ENCODE measurements at regions not wholly inside any gene's neighbourhood (a gene's known extent, or its start where the extent isn't known, plus 50 kb on each side); places are given as distances from the start of the nearest gene placed in this dataset.
A peak's percentile ranks its signal among the peaks of the same experiment; 100 is the strongest.
"Not testable (repeated sequence)": the region's sequence is repeated elsewhere in the genome, so short reads cannot be mapped to it uniquely, and the experiment has no call there.

DNA sequence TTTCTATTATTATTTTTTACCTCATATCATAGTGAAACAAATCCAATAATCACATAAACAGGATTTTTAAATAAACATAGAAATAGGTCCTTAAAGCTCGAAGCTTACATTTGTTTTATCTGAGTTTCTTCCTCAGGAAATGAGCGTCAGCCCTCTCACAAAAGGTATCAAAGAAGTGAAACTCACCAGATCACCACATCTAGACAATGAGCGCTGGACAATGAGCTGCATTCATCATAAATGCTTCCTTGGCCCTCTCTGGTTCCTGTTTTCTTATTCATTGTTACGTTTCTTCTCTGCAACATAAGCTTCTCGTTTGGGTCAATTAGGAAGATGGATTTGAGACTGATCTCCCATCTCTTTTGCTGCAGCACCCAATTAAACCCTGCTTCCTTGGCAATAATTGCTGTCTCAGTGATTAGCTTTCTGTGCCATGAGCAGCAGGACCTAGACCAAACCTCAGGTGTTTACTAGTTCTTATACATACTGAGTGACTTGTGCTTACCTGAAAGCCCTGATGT, 649.9 kb upstream of the LUZP2 start:
- DNase-seq, result no peak

DNA sequence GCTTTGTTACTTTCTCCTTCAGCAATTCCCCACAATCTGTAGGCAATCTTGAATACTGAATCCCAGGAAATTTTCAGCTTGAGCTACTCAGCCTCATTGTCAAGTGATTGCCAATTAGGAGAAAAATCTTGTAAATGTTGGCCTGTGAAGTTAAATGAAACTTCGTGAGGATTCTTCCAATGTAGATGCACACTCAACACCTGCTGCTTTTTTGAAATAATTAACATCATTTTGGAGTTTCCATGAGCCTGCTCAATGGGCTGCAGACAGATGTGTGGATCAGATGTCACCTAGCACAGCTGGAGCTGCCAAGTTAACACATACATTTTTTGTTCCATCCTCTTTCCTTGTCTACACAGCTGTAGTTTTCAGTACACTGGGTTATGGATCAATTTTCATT, 645.6 kb upstream of the LUZP2 start:
- DNase-seq, result no peak

DNA sequence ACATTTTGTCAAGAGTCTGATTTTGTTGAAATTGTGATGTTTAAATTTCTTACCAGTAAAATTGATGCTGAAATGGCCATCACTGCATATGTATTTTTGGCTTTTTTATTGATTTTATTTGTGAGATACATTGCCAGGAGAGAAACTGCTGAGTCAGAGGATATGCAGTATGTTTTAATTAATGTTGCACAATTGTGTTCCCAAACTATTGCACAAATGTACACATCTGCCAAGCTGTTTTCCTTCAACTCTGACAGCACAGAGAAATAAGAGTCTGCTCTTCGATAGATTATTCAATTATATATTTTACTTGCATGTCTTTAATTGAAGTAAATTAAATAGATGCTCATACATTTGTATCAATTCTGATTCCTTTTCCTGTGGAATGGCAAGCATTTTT, 640.2 kb upstream of the LUZP2 start:
- no peak for DNase-seq

DNA sequence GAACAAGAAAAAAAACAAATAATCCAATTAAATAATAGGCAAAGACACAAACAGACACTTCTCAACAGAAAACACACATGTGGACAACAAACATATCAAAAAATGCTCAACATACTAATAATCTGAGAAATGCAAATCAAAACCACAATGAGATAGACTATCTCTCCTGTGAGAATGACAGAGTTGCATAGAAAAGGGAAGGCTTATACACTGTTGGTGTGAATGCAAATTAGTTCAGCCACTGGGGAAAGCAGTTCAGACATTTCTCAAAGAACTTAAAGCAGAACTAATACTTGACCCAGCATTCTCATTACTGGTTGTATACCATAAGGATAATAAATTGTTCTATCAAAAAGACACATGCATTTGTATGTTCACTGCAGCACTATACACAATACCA, 637.8 kb upstream of the LUZP2 start:
- DNase-seq, result no peak

DNA sequence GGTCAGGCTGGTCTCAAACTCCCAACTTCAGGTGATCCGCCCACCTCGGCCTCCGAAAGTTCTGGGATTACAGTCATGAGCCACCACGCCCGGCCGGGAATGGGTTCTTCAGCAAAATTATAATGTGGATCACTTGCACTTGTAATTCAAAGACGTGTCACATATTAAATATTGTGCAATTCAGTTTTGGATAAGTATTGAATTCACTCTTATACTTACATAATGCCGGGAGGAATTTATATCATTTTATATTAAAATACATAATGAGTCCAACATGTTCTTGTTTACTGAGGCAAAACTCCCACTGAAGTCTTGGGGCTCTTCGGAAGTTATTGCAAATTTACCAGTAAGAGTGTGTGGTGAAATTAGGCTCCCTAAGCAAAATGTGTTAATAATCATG, 635.2 kb upstream of the LUZP2 start:
- DNase-seq, result no peak

DNA sequence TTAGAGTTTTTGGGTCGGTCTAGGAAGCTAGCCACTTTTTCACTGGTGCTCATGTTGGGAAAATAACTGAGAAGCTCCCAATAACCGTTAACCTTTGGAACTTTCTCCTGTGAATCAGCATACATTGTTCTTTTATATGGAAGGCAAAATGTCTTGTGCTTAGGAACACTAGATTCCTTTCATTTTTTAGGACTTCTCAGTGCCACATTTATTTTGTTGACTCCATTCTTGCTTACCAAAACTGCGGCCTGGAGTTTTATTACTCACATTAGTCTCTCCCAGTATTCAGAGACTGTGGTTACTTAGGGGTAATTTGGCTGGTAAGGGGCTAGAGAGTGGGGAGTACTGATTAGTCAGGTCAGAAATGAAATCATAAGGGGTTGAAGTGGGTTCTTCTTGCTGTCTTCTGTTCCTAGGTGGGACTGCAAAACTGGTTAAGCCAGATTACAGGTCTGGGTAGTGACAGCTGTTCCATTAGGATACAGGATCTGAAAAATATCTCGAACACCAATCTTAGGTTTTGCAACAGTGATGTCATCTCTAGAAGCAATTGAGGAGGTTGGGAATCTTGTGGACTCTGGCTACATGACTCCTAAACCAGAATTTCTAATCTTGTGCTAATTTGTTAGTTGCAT, 631.4 kb upstream of the LUZP2 start:
- DNase-seq, result no peak

DNA sequence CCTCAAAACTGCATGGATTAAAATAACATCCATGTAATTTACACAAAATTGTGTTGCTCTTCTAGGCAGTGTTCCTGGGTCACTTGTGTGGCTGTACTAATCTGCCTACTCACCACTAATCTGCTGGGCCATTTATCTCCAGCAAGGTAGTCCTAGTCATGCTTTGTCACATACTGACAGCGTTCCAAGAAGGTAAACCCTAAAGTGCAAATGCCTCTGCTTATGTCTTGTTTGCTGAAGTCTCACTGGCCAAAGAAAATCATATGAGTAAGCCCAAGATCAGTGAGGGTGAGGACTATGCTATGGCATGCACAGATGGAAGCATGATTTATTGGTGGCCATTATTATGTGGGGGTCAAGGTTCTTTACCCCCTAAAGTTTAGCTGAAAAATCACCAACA, 630.2 kb upstream of the LUZP2 start:
- DNase-seq, result no peak

DNA sequence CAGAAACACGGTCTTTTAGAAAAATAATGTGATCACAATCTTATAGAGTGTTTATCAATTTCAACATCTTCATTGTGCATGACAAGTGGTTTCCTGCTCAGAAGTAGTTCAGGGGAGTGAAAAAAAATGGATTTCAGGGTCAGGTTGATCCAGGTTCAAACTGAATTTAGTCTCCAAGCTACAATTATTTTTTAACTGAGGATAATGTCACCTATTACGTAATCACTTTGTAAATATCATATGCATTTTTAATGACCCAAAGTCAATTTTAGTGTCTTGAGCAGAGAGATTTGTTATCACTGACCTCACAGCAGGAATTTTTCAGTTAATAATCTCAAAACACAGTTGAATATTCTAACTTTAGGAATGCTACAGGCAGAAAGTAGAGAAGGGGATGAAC, 627.2 kb upstream of the LUZP2 start:
- DNase-seq, result no peak

DNA sequence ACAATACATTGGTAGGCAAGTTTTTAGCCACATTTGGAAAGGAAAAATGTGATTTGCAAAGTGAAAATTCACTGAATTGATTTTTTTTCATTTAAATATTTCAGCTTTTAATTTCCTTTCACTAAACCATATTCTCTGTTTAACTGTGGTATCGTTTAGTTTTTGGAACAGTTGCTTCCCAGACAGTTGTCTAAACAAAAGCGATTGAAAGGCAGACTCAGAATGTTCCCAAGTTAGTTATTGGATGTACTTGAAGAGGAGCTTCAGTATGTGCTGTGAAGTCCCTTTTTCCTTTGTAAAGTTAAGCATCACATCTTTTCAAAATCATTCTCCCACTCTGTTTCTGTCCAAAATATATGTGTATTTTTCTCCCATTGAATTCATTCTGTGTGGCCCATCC, 623.4 kb upstream of the LUZP2 start:
- DNase-seq, result no peak

DNA sequence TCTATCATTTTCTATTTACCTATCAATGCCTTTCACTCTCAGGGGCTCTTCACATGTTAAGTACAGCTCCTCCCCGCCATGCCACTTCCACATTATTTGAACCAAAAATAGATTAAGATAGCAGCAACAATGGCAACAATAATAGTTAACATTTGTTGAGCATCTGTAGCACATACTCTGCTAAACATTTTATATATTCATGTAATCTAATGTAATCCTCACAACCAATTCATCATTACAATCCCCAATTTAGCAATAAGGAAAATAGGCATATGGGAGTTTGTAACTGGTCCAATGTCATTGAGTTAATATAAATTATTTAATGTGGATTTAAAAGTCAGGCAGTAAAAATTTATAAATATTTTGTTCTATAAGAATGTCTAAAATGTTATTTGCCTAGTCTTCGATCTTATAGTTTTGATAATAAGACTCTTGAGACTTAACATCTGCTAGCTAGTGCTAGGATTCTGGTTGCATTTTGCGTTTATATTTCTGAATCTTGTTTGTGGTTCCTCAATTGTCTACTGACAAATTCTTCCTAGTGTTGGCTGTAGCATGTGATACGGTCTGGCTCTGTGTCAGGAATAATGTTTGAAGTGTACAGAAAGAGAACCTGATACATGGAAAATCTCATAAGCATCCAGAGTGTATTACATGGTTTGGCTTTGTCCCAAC, 621.5 kb upstream of the LUZP2 start:
- DNase-seq, result no peak

DNA sequence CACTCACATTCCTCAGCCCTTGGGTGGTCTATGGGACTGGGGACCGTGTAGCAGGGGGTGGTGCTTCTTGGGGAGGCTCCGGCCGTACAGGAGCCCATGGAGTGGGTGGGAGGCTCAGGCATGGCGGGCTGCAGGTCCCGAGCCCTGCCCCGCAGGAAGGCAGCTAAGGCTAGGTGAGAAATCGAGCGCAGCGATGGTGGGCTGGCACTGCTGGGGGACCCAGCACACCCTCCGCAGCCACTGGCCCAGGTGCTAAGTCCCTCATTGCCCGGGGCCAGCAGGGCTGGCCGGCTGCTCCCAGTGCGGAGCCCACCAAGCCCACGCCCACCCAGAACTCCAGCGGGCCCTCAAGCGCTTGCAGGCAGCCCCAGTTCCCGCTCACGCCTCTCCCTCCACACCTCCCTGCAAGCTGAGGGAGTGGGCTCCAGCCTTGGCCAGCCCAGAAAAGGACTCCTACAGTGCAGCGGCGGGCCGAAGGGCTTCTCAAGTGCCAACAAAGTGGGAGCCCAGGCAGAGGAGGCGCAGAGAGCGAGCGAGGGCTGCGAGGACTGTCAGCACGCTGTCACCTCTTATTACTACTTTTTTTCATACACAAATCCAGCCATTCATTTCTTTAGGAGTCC, 613.3 kb upstream of the LUZP2 start:
- peak in 1 of 58 donors; percentile 0 for DNase-seq

DNA sequence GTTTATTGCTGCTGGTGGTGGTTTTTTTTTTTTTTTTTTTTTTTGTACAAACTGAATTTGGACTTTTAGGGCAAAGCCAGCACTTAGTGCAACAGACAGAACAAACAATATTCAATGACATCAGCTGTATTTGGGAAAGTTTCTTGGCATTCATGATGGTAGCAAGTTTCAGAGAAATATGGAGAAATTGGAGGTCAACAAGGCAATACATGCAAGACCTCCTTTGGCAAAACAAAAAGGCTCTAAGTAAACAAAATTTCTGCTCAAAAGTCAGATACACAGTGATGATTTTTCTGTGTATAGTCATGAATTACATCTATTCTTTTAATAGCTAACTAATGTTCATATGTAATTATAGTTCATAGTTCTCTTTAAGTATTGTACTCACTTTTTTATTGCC, 612.5 kb upstream of the LUZP2 start:
- no peak for DNase-seq

DNA sequence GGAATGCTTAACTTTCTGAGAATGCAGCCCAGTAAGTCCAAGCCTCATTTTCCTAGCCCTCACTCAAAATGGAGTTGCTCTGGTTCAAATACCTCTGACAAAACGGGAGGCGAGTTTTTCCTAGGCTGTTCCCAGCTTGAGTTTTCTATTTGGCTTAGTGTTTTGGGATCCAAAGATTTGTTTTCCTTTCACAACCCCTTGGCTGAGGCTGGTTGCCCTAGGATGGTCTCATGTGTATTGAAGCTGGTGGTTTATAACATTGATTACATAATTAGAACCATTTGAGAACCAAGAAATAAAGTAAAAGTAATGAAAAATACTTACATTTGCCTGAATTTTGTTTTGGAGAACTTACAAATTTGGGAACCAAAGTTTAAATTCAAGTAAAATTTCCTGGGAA, 611.1 kb upstream of the LUZP2 start:
- no peak for DNase-seq

DNA sequence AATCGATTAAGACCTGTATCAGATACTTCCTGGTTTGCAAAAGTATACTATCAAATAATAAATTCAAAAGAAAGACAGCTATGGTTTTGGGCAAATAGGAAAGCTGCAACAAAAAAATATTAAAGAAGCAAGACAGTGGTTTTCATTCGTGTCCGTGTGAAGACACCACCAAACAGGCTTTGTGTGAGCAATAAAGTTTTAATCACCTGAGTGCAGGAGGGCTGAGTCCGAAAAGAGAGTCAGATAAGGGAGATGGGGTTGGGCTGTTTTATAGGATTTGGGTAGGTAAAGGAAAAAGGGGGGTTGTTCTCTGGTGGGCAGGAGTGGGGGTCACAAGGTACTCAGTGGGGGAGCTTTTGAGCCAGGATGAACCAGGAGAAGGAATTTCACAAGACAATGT, 609.7 kb upstream of the LUZP2 start:
- not testable (repeated sequence) for DNase-seq

DNA sequence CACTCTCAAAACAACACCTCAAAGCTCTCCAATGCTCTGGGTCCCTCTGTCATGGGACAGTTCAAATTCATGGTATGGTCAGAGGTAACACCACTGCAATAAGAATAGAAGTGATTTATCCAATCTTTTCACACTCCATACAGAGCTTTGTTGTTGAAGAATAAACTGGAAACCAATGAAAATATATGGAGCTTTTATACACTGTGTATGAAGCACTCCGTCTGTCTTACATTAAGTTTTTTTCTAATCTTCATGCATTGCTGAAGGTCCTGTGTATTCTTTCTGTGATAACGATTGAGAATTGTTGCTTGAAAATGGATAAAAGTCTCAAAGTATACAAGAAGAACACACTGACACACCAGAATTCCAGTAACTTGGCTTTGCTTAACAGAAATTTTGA, 603.7 kb upstream of the LUZP2 start:
- no peak for DNase-seq

DNA sequence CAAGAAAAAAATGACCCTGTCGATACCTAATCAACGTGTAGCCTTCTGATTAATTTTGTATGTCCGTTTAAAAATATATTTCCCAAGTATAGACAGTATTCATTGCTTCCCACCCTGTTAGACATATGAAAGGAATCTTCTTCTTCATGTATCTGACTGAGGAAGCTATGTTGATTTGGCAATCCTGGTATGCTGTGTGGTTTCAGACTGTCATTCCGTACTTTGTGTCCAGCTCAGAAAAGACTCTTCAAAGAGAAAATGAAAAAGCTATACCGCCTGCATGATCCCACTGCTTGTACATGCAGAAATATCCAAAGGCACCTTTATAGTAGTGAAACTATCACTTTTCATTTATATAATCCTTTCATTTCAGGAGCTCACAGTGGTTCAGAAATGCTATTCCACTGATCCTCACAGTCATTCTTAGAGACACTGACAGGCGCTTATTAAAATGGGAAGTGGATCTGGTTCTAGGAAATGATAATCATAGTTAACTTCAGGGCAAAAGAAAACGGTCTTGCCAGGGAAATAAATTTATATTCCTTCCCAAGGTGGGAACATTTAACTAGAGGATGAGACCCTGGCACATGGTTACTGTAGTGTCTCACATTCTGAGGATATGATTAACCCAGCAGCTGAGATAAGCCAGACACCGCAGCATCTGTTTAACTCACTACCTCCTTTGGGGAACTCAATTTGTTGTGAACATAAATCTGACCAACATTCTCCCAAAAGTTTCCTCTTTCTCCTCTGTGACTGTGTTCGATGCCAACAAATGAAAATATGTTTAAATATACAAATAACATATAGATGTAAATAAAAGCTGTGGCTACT, 599.2 kb upstream of the LUZP2 start:
- DNase-seq, result no peak

DNA sequence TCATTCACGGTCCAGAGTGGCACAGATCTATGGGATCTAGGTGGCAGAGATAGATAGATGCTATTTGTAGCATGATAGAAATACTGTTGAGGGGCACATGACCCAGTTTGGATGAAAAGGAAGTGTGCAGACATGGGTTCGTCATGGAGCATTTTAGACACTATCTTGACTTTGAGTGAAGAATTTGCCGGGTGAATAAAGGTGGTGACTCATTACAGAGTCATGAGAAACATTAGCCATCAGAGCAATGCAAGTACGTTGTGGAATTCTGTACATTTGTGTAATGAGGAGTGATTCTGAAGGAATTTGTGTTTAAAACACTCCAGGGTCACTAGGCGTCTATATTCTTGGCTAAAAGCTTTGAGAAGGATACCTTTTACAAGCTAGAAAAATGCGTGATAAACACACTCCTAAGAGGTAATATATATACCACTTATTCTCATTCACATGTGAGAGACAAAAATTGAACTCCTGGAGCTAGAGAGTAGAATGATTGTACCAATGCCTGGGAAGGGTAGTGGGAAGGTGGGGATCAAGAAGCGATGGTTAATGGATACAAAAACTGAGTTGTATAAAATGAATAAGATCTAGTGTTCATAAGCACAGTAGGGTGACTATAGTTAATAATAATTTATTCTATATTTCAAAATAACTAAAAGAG, 593.7 kb upstream of the LUZP2 start:
- no peak for DNase-seq

DNA sequence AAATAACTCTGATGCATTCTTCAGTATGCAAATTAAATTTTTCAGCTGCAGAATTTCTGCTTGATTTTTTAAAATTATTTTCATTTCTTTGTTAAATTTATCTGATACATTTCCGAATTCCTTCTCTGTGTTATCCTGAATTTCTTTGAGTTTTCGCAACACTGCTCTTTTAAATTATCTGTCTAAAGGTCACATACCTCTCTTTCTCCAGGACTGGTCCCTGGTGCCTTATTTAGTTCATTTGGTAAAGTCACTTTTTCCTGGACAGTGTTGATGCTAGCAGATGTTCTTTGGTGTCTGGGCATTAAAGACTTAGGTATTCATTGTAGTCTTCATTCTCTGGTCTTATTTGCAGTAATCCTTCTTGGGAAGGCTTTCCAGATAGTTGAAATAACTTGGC, 577.4 kb upstream of the LUZP2 start:
- no peak for DNase-seq

DNA sequence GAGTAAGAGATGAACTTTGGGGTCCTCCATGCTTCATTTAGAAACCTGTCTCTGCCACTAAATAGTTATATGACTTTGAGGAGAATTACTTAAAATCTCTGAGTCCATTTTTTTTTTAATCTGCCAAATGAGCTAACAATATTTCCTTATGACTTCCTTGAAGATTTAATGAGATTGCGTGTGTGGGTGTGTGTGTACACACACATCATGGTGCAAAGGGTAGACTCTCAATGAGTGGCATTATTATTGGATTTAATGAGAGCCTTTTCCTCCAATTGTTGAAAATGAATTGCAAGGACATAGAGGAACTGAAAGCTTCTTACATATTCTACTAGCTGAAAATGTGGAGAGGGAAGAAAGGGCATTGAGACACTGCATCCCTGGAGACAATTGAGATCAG, 573.5 kb upstream of the LUZP2 start:
- no peak for DNase-seq

DNA sequence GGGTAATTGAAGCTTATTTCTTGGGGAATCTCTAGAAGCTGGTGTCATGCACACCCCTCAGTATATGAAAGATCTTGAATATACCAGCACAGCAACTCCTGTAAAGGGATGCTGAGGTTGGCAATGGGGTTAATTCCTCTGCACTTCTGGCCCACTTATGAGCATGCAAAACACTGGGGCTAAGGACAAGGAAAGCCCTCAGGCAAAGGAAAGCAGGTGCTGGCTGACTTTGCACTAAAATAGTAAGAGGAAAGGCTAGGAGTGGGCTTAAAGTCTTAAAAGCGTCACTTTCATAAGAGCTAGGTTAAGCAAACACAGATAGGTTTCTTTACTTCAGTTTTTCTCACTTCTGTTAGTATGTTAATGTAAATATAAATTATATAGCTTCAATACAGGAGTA, 572.6 kb upstream of the LUZP2 start:
- DNase-seq, result no peak

DNA sequence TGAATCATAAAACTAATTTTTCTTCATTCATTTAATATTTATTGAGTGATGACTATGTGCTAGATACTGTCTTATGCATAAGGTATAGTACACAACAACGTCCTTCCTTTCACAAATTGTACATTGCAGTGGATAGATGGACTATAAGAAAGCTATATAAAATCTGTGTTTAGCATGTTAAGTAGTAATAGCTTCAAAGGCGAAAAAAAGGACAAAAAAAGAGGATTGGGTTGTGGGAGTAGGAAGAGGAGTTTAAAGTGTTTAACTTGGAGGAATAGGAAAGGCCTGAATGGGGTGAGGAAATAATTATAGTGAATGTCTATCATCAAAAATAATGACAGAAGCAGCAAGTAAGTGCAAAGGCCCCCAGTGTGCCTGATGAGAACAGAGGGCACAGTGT, 565.4 kb upstream of the LUZP2 start:
- DNase-seq, result no peak
